ENCODE measurements at regions not wholly inside any gene's neighbourhood (a gene's known extent, or its start where the extent isn't known, plus 50 kb on each side); places are given as distances from the start of the nearest gene placed in this dataset.

DNA sequence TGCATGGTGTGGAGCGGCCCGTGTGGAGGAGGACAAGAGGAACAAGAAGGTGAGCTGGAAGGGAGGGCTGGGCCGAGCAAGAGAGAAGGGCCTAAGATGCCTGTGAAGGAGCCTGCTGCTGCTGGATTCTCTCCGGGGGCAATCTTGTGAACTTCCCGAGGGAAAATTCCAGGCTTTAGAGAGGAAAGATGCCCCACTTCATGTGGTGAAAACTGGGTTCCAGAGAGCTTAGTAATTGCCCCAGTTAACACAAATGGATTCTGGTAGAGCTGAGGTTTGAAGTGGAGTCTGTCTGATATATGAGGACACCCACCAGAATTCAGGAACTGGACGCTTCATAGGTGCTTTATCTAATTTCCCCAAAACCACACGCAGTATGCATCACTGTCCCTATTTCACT is 114.1 kb upstream of the ZMIZ1 start:
- TF ChIP-seq EP300 (IDR thresholded peaks at IDR 0.05) (no peak), POLR2A (IDR thresholded peaks at IDR 0.05) (no peak)
- TF ChIP-seq, protein P1, sequence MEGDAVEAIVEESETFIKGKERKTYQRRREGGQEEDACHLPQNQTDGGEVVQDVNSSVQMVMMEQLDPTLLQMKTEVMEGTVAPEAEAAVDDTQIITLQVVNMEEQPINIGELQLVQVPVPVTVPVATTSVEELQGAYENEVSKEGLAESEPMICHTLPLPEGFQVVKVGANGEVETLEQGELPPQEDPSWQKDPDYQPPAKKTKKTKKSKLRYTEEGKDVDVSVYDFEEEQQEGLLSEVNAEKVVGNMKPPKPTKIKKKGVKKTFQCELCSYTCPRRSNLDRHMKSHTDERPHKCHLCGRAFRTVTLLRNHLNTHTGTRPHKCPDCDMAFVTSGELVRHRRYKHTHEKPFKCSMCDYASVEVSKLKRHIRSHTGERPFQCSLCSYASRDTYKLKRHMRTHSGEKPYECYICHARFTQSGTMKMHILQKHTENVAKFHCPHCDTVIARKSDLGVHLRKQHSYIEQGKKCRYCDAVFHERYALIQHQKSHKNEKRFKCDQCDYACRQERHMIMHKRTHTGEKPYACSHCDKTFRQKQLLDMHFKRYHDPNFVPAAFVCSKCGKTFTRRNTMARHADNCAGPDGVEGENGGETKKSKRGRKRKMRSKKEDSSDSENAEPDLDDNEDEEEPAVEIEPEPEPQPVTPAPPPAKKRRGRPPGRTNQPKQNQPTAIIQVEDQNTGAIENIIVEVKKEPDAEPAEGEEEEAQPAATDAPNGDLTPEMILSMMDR (IDR thresholded peaks at IDR 0.05), result no peak
- H3K4me3 ChIP-seq, result no peak overlapping the region
- no peaks in the 10 kb centered on the region for H3K27me3 ChIP-seq
- peaks cover 22% of the 10 kb centered on the region for H3K4me1 ChIP-seq (ENCODE audit: insufficient read depth)
- 92 to 98% (median 93%) methylated on average over 7 of the region's 7 CpGs for WGBS, 3 donors
- no peak for DNase-seq
- intact Hi-C loops (cut with DNase I), result no loop called here
- no peak overlapping the region for H3K27ac ChIP-seq
- no peaks in the 10 kb centered on the region for H3K9me3 ChIP-seq
- no peaks in the 10 kb centered on the region for H3K36me3 ChIP-seq

DNA sequence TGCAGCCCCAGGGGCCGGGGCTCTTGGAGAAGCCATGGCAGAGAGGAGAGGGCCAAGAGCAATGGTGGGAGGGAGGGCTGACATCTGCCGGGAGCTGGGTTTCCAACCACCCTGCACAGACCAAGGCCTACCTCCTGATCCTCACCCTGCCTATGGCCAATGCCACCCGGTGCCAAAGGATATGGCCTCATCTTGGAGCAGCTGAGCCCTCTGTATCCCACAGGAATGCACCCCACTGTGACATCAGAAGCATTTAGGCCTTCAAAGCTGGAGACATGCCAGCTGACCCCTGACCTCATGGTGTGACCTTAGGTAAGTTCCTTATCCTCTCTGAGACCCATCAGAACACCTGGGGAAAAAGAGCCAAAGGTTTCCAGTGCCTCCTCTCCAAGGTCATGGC is 113.6 kb upstream of the ZMIZ1 start:
- intact Hi-C loops (cut with DNase I), result no loop called here
- no peak overlapping the region for H3K27ac ChIP-seq

DNA sequence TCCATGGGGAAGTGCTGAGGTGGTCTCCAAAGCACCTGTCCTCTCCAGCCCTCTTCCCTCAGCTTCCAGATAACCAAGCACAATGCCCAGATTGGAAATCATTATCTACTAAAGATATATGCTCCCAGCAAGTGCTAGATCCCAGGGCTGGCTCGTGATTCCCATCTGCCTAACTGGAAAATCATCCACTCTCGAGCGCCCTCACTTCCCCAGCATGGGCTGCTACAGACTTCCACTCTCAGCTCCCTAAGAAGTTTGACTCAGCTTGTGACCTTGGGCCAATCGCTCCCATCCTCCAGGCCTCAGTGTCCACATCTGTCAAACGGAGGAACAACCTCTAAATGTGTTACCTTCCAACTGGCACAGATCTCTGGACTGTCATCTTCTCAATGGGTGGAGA is 112.4 kb upstream of the ZMIZ1 start:
- H3K36me3 ChIP-seq, result no peaks in the 10 kb centered on the region
- H3K4me3 ChIP-seq, result no peak overlapping the region
- no peaks in the 10 kb centered on the region for H3K9me3 ChIP-seq
- intact Hi-C loops (cut with DNase I), result no loop called here
- 83 to 88% (median 84%) methylated on average over 5 of the region's 5 CpGs for WGBS, 3 donors
- no peak for DNase-seq
- H3K4me1 ChIP-seq (ENCODE audit: insufficient read depth), result peaks cover 18% of the 10 kb centered on the region
- H3K27ac ChIP-seq, result no peak overlapping the region
- TF ChIP-seq POLR2A (IDR thresholded peaks at IDR 0.05), result no peak
- TF ChIP-seq EP300 (IDR thresholded peaks at IDR 0.05), result no peak
- TF ChIP-seq, protein P1 (IDR thresholded peaks at IDR 0.05), result no peak
- H3K27me3 ChIP-seq, result no peaks in the 10 kb centered on the region

More for the DNA sequence above, 113.6 kb upstream of the ZMIZ1 start:
- TF ChIP-seq EP300 (IDR thresholded peaks at IDR 0.05) (no peak), POLR2A (IDR thresholded peaks at IDR 0.05) (no peak)
- TF ChIP-seq, protein P1 (IDR thresholded peaks at IDR 0.05), result no peak
- no peaks in the 10 kb centered on the region for H3K36me3 ChIP-seq
- H3K27me3 ChIP-seq, result no peaks in the 10 kb centered on the region
- H3K4me3 ChIP-seq, result no peak overlapping the region
- H3K4me1 ChIP-seq (ENCODE audit: insufficient read depth), result peaks cover 22% of the 10 kb centered on the region
- DNase-seq, result no peak
- H3K9me3 ChIP-seq, result no peaks in the 10 kb centered on the region
- 89 to 96% (median 95%) methylated on average over 3 of the region's 3 CpGs for WGBS, 3 donors

DNA sequence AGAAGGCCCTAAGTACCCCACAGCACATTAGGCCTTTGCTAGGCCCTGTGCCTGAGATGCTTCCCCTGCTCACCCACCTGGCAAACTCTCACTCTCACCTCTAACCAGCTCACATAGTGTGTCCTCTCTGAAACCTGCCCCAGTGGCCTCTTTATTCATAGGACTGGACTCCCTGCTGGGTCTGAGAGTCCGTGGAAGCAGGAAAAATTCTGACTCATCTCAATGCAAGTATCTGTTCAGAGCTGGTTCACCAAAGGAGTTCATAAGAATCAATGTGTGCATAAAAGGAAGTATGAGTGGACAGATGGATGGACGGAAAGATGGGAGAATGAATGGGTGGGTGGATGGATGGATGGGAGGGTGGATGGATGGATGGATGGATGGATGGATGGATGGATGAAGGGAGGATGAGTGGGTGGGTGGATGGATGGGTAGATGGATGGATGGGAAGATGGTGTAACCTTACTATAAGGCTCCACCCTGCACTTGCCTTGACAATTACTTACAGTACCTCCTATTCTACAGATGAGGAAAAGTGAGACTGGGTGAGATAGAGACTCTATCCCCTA is 111.2 kb upstream of the ZMIZ1 start:
- Histone ChIP-seq H3K4me1 (ENCODE audit: insufficient read depth) (peaks cover 10% of the 10 kb centered on the region), H3K27ac (no peak overlapping the region), H3K27me3 (no peaks in the 10 kb centered on the region), H3K4me3 (no peak overlapping the region), H3K9me3 (no peaks in the 10 kb centered on the region), H3K36me3 (no peaks in the 10 kb centered on the region)
- 86 to 94% (median 93%) methylated on average over 2 of the region's 2 CpGs for WGBS, 3 donors
- intact Hi-C loops (cut with DNase I), result no loop called here
- no peak for DNase-seq
- TF ChIP-seq EP300 (IDR thresholded peaks at IDR 0.05), result no peak
- no peak for TF ChIP-seq POLR2A (IDR thresholded peaks at IDR 0.05)

DNA sequence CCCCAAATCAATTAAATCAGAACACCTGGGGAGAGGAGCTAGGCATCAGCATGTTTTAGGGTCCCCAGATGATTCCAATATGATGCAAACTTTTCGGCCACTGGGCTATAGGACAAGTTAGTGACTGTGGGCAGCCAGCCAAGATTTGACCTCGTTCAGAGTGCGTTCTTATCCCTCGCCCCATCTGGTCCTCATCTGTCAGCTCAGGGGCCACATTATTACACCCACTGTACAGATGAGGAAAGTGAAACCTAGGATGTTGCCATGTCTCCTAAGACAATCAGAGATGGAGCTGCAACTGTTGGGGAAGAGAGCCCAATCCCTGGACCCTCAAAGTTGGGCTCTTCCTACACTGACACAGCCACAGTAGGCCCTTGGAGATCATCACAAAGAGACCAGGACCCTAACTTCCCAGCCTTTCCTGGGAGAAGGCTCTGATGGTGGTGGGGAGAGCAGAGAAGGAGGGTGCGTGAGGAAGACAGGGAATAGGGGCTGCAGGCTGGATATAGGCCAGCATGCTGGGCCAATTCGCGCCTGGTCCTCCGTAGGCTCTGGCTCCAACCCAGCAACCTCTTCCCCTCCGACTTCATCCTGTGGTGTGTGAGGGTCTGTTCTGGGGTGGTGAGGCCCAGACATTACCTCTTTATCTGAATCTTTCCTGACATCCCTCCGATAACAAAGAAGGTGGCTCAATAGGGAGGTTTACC is 109.4 kb upstream of the ZMIZ1 start:
- H3K27me3 ChIP-seq, result no peaks in the 10 kb centered on the region
- H3K36me3 ChIP-seq, result no peaks in the 10 kb centered on the region
- H3K4me3 ChIP-seq, result no peak overlapping the region
- 82 to 88% (median 82%) methylated on average over 10 of the region's 10 CpGs for WGBS, 3 donors
- peak in 1 of 5 donors; percentile 36 for DNase-seq
- no peaks in the 10 kb centered on the region for H3K9me3 ChIP-seq
- no peaks in the 10 kb centered on the region for H3K4me1 ChIP-seq (ENCODE audit: insufficient read depth)
- TF ChIP-seq, protein P1 (IDR thresholded peaks at IDR 0.05), result no peak
- no peak for TF ChIP-seq EP300 (IDR thresholded peaks at IDR 0.05)
- TF ChIP-seq POLR2A (IDR thresholded peaks at IDR 0.05), result no peak
- intact Hi-C loops (cut with DNase I), result no loop called here
- H3K27ac ChIP-seq, result no peak overlapping the region
